CD4-positive, alpha-beta T cell treated with Interleukin-17A for 4 hours (primary cell): ENCODE measurements at regions not wholly inside any gene's neighbourhood (a gene's known extent, or its start where the extent isn't known, plus 50 kb on each side); places are given as distances from the start of the nearest gene placed in this dataset.

Experiments
- DNase-seq: peaks from one replicate; pipeline ENCODE4 v3.0.0-alpha.2; 2020; ENCODE audit warnings: mixed read lengths

DNA sequence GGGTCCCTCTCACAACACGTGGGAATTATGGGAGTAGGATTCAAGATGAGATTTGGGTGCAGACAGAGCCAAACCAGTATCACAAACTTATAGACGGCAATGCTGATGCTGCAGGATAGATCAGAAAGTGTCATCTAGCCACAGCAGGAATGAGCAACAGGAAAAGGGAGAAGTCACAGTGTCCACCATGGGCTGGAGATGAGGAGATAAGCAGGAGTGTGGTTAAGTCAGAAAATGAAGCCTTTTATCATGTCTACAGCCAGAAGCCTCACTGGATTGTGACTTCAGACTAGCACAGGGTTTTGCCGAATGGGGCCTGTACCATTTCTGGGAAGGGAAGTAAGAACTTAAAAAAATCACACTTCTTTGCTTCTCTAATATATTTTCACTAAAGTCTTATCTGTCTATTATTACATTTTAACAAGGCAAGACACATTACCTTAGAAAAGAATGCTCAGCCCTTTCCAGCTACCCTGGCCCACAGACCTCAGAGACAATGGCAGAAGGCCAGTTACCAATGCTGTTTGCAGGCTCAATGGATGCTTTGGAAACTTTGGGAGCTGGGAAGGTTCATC lies 490.2 kb upstream of the SALL1 start:
- no peak for DNase-seq

DNA sequence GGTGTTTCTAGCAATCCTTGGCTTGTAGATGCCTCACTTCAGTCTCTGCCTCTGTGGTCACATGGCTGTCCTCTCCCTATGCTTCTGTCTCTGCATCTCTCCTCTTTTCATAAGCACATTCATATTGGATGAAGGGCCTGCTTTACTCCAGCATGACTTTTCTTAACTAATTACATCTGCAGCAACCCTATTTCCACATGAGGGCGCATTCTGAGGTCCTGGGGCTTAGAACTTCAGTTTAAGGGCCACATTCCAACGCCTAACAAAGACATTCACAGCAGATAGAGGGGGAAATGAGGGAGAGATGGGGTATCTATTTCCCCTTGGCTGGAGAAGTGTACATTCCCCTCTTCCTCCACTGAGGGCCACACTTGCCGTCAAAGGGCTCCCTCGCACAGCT lies 489.1 kb upstream of the SALL1 start:
- DNase-seq: no peak

DNA sequence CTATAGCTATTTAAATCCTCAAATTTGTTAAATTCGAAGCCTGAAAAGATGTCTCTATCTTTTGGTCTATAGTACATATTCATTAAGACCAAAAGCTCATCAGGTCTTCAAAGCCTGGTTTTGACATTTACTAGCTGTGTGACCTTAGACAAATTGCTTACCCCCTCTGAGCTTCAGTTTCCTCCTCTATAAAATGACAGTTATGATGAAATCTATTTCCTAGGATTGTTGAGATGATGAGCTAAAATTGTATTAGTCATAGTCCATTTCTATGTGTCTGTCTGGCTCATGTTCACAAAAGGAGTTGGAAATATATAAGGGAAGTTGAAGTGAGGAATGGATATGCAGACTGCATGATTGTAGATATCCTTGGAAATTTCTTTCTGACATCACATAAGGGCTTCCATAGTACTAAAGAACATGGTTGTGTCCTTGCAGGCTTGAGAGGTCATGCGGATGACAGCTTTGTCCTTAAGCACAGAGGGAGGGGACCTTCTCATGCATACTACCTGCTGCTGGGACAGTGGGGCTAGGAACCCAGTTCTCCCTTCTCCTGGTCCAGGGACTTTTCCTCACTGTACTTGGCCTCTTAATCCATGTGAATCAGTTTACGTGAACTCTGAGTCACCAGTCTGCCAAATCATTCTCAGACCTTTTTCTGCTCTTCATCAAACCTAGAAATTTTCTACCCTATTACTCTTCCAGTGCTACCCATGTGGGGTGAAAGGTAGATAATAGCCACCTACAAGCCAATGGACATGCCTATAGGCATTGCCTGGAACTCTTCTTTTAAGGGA lies 487.5 kb upstream of the SALL1 start:
- DNase-seq: no peak

DNA sequence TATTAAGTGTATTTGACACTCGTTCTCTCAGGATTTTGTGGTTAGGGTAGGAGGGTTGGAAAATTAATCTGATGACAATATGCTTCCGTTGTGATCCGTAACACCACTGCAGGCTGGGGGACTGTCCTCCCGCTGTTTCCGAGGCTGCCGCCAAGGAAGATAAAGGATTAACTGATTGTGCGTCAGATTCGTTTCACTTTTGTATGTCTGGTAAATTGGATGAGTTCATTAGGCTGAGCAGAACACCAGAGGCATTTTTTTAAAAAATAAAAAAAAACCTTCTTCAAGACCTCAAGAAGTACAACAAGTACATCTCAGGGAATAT lies 486.7 kb upstream of the SALL1 start:
- no peak for DNase-seq

DNA sequence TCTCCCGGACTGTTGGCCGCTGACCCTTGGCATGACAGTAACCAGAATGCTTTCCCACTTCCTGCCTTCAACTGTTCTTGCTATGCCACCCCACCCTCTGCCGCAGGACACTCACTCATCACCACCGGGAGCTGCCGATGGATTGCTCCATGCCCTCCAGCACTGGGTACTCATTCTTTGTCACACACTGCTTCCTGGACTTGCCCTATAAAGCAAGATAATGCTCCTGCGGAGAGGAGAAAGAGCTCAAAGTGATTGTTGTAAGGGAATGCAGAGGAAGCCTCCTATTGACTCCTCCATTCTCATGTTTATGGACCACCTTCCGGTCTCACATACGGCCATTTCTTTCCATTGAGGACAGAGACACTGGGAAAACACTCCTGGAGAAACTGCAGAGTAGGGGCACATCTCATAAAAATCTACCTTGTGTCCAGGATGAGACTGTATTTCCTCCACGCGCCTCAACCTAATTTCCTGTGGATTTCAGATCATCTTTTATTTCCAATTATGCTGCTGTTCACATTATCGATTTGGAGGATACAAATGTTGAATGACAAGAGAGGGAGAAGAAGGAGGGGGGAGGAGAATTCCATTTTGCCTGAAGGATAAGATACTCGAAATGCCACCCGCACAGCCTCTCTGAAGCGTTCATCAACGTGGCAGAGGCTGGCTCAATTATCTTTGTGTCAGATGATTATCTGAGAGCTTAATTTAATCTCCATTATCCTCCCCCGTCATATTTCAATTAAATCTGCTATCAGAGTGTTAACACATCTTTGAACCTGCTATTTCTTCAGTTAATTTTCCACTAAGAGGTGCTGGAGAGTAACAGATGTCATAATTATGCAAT lies 486.1 kb upstream of the SALL1 start:
- no peak for DNase-seq

DNA sequence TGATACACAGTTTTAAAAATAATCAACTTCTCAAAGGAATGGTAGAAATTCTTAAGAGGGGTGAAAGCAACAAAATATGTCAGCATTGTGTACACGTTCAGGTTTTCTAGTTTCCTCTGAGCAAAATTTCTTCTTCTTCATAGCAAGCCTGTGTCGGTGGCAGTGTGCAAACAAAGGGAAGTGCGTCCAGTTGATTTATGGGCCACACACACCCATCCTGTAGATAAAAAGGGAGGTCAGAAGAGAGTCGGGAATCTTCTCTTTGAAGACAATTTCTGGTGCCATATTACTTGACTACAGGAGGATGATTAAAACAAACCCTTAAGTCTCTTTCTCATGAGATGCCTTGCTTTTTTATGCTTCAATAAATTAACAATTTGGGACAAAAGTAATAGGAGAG lies 484.1 kb upstream of the SALL1 start:
- DNase-seq: no peak

DNA sequence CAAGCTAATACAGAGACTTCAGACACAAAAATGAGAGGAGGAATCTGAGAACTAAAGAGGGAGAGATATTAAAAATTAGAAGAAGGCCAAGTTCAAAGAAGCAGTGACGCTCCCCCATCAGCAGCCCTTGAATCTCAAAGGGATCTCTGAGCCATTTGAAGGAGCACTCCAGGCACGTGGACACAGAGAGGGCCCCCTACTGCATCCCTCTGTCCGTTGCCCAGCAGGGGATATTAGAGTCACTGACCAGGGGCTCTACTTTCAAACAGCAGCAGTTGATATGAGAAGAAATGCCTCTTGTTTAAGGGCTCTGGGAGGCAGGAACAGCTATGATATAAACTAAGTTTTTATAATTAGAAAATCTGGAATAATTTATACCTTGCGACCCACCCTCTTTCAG lies 479.0 kb upstream of the SALL1 start:
- no peak for DNase-seq

DNA sequence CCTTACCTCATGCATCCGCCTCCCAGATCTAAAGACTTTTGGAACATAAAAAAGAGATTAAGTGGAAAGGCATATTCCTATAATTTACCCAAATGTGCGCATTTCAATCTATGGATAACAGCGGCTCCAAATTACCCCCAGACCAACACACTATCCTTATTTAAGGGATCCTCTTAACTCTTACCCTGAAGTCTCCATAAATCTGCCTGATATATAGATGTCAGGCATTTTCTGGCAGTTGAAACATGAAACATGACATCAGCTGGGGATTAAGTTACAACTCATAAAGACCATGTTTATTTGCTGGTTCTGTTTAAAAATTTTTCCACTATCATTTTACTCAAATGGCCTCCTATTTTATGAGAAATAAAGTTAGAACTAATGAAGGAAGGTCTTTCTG lies 478.5 kb upstream of the SALL1 start:
- DNase-seq: no peak

DNA sequence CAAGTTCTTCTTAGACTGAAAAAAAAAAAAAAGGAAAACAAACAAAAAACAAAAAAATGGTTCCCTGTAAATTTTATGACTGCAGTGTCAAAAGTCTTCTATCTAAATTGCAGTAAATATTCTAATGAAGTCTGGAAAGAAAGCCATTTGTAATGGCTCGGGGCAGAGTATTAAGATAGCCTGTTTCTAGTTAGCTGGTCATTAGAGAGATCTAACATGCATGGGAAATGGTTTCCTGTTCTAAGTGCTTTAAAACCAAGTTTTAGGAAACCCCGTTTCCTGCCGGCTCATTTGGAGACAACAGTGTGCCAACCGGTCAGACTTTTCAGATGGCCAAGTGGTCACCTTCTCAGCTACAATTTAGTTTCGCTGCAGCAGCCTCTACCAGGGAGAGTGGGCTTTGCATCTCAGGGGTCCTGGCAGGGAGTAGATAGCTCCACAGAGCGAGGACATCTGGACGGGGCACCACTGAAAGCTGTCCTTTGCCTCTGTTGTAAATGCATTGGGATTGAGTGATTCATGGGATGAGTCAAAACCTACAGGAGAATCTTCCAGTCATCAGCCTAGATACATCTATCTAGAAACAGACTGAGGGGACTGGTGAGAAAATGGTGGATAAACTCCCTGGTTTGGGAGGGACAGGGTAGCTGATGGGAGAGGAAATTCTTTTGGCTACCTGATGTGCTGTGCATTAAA lies 473.2 kb upstream of the SALL1 start:
- DNase-seq: no peak

DNA sequence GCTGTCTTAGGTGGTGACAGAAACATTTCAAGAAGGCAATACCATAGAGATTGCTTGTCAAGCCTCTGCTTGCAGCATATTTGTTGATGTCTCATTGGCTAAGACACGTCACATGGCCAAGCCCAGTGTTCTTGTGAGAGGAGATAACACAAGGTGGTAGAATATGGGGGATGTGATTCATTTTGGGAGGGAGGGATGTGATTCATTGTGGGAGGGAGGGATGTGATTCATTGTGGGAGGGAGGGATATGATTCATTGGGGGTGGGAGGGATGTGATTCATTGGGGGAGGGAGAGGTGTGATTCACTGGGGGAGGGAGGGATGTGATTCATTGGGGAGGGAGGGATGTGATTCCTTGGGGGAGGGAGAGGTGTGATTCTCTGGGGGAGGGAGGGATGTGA lies 470.5 kb upstream of the SALL1 start:
- DNase-seq: no peak

DNA sequence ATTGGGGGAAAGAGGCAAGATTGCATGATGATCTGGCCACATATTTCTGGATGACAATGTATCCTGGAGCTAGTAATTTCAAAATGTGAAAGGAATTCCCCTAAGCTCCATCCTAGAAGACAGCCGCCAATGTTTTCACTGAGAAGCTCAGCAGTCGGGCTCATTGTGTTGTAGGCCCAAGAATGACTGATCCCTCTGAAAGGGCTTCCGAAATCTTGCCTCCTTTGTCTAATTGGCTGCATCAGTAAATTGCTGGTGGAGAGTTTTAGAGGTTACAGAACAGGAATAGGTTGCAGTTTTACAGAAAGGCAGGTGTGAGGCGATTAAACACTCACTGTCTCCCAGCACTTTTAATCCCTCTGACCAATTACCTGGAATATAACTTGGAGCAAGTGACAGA lies 464.1 kb upstream of the SALL1 start:
- DNase-seq: no peak

DNA sequence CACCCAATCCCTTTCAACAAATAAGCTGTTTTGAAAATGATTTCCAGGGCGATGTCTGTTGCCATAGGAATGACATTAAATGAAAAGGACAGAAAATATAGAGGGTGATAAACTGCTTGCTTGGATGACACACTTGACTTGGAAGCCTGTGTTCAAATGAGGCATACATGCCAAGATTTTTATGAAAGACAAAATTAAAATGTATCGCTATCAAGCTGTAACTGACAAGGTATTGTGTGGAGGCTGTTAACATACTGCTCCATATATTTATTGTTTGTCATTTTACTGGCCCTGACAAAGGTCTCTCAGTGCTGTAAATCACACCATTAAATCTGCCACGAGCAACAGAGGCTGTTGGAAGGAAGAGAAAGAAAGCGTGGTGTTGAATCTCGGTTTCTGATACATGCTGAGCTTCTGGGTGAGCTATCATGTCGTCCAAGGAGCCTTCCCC lies 456.2 kb upstream of the SALL1 start:
- DNase-seq: no peak

DNA sequence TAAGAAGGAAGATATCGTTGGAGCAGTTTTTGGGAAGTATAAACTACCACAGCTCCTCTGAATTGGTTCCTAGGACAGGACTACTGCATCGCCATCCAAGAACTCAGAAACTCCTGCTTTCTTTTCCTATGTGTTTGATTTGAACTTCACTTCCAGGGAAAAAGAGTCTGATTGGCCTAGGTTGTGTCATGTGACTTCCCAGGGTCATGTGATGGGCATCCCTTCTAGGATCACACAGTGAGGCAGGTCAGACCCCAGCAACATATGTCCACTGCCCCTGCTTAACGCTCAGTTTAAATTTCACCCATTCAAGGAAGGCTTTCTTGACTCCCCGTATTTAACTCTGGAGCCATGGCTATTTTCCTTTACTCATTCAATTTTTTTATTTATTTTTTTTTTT lies 445.2 kb upstream of the SALL1 start:
- no peak for DNase-seq

DNA sequence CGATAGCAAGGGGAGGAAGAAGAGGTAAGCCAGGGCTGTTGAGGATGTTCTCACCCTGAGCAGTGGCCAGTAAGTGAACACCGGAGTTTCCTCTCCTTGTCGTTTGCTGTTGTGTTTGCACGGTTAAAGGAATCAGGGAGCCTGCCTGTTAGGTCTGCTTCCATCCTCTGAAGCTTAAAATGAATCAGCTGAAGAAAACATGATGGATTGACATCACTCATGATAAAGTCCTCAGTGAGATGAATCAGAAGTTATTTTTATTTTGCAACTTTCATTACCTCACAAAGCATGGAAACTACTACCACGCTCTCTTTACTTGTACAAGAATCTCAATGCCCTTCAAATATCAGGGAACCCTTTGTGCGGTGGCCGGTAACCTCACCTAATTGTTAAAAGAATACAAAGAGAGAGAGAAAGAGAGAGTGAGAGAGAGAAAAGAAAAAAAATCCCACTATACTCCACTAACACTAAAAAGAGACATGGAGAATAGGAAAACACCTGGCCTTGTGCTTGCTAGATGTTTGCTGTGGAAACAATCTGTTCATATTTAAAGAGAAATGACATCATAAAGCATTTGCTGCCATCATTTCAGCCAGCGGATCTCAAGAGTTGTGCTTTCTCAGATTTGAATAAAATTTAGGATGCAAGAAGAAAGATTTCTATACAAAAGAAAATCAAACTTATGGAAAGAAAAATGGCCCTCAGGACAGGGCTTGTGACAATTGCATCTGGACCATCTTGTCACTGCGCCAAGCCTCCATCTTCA lies 441.6 kb upstream of the SALL1 start:
- DNase-seq: no peak

DNA sequence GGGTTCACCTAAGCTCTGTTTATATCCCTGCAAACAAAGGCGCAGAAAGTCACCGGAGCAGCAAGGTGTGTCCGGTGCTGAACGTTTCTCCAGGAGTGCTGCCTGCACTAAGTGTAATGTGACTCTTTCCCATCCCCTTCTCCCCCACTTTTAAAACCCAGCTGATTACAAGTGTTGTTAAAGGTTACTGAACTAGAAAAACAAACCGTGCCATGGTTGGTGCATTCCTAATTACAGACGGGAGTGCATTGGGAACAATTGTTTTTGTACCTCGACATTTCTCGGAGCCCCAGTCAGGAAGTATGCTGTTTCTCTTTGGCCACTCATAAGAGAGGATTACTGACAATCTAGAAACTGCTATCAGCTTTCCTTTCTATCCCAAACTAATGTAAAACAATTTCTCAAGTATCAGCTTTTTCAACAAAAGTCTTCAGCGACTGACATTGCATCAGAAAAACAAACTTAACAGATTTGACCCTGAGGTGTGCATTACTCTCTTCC lies 441.0 kb upstream of the SALL1 start:
- no peak for DNase-seq

DNA sequence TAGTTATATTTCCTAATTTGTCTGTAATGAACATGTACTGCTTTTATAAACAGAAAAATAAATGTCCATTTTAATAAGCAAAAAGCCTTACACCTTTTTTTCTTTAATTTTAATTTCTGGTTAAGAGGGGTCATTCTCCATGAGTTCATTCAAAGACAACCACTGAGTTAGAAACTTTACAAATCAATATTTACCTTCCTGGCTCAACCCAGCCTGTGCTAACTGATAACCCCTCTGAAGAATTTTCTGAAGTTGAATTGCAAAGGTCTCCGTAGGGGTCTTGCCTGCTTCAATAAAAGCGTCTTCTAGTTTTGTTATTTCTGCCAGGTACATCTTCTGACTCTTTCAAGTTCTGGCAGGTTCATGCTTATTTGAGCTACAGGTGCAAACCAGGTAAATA lies 440.4 kb upstream of the SALL1 start:
- no peak for DNase-seq

DNA sequence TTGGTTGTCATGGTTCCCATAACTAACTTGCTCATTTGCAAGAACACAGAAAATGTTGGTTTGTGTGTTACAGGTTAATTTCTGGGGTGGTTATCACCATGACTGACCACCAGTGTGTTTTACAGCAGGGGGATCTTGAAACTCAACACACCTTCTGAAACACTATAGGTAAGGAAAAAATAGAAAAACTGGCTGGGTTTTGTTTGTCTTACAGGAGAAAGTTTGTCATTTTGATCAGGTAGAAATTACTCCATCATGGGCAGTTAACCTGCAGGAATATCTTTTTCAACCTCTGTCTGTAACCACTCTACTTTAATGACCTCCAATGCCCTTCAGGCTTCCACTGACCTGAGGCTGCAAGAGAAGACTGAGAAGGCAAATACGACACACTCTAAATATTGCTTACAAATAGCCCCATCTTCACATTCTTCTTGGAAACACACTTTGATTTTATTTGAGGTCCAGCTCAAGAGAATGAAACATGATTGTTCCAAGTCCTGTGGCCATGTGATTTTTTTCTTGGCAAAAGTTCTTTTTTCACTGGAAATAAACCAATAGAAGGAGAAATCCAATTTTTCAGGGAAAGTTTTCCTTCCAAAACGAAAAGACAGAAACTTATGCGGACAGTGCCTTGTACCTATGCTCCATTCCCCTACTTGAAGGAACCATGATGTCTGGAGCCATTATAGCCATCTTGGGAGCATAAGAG lies 428.7 kb upstream of the SALL1 start:
- DNase-seq: no peak

DNA sequence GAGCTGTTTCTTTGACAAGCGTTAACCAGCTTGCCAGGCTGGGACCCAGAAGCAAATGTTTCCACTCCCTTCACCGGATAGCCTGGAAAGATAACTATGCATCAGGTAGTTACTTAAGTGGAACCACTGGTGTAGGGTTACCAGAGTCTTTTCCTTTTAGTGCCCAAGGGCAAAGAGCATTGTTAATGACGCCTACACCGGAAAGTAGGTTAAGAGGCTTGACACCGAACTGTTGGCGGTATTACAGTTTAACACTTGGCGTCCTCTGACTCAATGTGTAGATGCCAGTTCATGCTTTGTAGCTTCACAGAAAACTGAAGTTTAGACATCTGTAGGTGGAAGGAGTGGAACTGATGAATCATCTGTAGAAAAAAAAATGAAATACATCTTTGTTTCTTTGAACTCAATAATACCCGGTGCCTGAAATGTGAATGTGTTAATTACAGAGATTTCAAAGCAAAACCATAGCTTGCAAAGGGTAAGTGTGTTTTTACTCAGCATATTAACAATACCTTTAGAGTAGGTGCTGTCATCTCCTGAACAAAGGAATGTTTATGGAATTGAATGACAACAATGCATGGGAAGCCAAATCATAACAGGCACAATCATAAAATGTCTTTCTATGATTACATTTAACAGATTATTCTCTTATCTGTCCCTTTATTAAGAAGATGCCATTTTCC lies 426.7 kb upstream of the SALL1 start:
- DNase-seq: no peak

DNA sequence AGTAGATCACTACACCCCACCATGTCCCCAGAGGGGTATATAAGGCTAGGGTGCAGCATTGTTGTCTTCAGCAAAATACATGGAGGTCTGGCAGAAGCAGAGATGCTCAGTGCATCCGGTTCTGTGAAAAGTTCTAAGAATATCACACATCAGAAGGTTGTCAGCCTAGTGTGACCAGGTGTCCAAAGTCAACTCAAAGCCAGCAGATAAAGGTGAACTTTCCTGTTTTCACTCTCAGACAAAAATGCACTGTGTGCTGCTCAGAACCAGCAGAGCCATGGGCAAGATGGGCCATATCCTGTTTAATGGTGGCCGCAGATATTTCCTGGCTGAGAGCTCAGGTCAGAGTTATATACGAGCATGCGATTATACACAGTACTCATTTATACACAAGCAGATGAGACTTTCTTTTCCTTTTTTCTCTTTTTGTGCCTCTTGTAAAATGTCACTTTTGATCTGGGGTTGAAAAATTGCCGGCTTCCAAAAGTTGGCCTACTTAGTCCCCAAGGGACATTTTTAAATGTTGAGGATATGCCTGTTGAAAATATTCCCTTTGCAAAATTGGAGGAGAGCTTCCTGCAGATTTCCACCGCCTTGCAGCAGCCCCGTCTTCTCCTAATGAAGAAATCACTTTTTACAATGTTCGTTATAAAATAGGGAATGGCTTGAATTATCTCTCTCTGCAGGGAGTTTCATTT lies 425.6 kb upstream of the SALL1 start:
- no peak for DNase-seq

DNA sequence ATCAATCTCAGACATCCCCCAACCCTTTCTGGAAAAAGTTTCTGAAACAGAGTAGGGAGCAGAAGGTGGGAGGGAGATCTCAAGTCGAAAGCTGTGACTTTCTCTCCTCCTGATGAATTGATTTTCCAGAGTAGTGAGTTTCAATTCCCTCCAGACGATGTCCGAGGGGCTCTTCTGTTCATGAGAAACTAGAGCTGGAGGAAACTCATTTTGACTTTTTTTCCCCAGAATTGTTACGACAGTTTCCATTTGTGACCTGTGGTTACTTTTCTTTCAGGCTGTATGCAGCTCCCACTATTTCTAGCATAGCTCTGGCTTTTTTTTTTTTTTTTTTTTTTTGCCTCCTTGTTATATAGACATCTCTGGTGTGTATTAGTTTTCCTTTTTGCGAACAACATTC lies 422.1 kb upstream of the SALL1 start:
- DNase-seq: no peak
